HUDEP-2 (cell line): ENCODE measurements at regions not wholly inside any gene's neighbourhood (a gene's known extent, or its start where the extent isn't known, plus 50 kb on each side); places are given as distances from the start of the nearest gene placed in this dataset.

Source experiments
- DNase-seq, 76 experiments: peaks; one replicate each; lab custom pipeline; 2025; ENCODE audit not compliant: unreplicated experiment in 76 of 76; lab: John Stamatoyannopoulos, UW

DNA sequence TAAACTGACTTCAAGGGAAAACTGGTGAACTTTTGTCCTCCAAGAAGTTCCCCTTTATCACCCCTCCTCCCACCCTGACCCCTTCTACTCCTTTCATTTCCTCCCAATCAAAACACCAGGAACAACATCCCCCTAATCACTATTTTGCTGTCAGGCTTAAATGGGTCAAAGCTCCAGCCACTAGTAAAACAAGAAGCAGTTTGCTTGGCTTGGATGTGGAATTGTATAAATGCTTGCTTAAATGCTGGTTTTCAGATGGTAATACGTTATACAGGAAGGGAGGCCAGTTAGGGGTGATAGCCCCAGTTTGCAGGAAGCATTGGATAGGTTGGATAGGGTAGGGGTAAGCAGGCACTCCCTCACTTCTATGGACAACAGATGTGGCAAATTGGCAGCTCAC is 473.6 kb downstream of the AGTPBP1 start:
- DNase-seq: no peak

DNA sequence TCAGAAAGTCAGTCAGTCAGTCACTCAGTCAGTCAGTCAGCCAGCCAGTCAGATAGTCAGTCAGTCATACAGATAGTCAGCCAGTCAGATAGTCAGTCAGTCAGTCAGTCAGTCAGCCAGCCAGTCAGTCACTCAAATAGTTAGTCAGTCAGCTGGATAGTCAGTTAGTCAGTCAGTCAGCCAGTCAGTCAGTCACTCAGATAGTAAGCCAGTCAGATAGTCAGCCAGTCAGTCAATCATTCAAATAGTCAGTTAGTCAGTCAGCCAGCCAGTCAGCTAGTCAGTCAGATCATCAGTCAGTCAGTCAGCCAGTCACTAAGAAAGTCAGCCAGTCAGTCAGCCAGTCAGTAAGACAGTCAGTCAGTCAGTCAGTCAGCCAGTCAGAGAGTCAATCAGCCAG is 477.1 kb downstream of the AGTPBP1 start:
- DNase-seq: no peak

DNA sequence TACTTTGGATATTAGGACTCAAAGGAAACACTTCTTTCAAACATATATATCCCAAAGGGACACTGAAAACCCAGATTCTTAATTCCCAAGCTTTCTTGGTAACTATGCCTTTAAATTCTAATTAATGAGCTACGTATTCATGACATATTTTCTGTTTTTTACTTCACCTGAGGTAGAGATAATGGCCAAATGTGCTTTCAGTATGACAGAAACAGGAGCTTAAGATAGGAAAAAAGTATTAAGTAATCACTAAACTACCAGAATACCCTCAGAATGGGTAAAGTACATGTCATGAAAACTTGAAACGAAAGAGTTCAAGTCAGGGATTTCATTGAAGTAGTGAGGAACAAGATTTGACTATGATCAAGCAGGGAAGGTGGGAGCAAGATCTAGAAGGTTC is 478.5 kb downstream of the AGTPBP1 start:
- DNase-seq: no peak

DNA sequence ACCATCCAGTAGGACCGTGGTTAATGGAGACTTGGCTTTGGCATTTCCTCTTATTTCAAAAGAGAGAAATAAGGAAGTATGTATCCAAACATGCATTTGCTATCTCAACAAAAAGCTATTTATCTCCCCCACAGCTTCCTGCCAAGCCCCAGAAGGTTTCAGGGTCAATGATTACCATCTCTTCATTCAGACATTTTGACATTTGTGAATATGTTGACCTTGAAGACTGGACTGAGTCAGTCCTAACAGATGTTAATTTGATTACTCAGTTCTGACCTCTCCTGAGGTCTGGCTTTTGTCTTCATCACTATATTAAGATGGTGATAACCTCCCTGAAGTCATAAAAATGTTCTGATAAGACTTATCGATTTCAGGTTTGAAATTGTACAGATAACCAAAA is 479.4 kb downstream of the AGTPBP1 start:
- DNase-seq: no peak

DNA sequence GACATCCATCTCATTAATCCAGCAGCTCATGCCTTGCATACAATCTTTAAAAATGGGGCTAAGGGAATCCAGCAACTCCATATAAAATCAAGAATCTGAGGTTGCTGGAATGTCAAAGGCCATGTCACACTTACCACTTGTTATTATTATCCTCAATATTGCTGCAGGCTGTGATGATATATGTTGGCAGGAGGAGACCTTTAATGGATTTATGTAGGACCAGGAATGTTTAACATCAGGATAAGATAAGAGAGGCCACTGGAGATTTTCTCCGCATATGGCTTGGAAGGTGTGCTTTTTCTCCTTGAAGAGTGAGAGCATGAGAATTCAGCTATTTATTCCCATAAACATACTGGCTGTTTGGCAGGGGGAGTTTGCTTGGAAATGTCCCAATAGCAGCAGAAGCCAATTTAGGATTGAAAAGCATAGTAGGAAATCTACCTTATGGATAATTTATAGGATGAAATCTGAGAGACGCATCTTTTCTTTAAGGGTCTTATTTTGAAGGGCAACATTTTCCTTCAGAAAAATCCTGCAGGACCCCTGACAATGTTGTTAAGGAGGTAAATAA is 481.4 kb downstream of the AGTPBP1 start:
- no peak for DNase-seq

DNA sequence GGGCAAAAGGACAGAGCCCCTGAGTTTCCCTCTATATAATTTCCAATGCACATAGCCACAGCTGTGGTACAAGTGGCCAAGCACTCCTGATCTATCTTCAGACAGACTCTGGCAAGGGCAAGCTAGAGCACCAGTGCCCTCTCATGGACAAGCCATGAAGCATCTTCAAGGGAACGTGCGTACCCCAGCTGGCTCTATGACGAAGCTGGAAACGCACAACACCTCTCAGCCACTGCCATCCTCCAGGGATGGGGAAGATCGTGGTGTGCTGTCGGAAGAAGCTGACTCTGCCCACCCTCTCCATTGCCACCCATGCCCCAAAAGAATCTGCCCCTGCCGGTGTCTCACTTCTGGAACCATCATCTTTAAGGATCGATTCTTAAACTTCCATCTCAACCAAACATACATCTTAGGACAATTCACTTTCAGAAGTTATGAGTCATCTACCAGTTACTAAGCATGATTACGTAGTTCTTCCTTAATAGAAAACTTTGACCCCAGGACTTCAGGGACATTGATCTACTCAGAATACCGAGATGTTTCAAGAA is 482.9 kb downstream of the AGTPBP1 start:
- peak in 44 of 76 experiments; percentile 1 to 55 (median 18) for DNase-seq

DNA sequence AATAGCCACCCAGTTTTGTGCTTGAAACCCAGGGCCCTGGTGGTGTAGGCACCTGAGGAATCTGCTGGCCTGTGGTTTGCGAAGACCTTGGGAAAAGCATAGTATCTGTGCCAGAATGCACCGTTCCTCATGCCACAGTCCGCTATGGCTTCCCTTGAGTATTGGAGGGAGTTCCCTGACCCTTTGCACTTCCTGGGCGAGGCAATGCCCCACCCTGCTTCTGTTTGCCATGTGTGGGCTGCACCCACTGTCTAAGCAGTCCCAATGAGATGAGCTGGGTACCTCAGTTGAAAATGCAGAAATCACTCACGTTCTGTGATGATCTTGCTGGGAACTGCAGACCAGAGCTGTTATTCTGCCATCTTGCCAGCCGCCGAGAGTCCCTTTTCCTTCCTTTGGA is 483.5 kb downstream of the AGTPBP1 start:
- DNase-seq: no peak

DNA sequence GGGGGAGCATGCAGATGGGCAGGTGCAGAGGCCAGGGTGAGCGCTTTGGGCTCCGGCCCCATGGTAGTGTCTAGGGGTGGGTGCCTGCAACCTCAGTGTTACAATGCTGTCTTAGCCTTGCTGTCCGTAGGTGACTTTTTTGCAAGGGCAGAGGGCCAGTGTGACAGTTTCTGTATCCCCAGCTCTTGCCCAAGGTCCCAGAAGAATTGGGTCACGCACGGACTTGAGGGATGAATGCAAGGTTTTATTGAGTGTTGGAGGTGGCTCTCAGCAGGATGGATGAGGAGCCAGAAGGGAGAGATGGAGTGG is 492.5 kb downstream of the AGTPBP1 start:
- DNase-seq: no peak

DNA sequence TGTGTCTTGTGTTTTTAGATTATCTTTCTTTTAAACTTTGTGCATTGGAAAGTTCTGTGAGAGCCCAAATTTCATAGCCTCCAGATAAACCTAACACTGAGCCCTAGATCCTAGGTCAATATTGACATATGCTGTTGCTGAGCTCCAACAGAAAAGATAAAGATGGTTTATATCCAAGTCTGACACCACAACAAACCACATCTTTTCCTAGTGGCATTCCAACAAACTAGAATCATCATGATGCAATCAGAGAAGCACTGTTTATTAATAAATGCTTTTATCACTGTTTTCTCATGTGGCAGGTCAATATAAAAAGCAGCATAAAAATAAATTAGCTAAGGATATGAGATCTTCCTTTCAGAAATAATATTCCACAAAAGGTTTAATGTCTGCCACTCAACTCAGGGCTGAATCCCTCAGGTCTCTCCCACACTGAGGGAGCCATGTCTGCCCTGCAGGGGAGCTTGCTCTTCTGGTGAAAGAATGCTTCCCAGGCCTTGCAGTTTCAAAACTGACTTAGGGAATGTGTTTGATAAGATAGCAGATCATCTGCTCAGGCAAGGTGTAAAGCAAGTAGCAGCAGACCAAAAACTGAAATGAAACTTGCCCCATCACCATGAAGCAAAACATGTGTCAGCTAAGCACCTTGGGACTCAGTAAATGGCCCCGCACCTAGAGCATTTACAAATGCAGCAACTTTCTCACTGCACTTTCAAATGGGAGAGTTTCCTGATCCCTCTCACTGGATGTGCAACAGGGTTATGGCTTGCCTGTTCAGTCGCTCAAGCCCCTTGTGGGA is 493.0 kb downstream of the AGTPBP1 start:
- no peak for DNase-seq

DNA sequence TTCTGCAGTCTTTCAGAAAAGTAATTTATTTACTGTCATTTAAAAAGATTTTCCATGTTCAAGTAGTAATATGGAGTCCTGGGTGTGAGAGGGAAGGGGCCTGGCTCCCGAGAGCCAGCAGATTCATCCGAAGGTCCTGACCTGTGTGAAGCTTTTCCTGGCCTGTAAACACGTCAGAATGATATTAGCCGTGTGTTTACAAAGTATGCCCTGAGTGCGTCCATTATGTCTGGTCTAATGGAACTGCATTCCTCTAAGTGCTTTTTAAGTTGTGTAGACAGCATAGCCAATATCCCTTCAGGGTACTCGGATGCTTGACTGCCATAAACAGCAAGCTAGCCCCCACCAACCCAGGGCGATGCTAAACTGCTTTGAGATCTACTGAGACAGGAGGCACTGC is 495.2 kb downstream of the AGTPBP1 start:
- DNase-seq: no peak

DNA sequence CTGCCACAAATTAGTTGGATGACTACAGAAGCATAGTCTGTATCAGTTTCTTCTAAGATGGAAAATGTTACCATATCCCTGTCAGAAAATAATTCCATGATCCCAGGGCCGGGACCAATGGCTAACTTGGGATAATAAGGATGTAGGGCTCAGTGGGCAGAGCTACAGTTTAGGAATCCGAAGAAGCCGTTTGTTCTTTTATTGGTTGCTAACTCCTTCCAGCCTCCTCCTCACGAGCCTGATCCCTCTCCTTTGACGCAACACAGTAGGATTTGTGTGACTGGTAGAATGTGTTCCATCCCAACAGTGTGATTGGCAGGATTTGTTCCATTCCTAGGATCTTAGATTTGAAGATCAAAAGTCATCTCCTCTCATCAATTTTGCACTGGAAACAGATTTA is 496.9 kb downstream of the AGTPBP1 start:
- no peak for DNase-seq

DNA sequence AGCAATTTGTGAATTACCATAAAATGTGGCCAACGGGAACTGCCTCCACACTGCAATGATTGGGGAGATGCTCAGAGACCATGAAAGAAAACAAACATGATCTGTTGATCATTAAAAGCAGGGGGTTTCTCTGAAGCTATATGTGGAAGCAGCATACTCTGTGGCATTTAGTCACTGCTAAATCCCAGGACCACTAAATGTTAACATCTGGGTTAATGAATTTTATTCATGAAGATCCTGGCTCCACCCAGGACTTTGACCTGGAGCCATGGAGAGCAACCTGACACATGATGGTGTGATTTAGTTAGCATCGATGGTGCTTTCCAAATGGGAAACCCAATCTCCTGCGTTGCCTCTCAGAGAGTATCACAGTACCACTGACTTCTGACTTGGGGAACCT is 497.8 kb downstream of the AGTPBP1 start:
- no peak for DNase-seq

DNA sequence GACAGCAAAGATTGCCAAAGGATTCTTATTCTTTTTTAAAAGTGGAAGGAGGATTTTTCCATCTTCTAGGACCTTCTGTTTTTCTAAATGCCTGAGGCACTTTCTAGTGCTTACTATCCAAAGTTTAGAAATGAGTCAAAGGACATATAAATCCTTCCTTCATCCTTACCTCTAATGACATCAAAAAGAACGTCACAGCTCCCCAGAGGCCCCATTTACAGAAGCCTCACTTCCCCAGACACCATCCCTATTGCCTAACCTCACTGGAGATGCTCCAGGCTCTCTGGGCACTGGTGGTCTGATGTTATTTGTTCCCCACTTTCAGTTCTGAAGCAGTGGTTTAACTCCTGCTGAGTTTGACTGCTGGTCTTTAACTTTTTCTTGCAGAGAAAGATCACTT is 504.3 kb downstream of the AGTPBP1 start:
- DNase-seq: no peak

DNA sequence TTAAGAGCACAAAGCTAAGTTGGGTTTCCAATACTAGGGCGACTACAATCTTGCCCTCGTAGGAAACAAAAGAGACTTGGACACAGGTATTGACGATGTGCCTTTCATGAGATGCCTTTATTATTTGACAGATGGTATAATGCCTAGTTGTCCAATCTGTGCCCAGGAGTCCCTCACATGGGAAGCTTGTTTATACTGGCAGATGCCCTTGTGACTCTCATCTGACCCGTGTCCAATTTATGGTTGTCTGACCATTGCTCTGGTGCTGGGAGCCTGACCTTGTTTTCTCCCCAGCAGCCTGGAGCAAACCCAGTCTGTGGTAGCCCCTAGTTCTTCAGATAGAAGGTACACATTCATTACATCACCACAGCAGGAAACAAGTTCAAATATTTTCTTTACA is 511.7 kb downstream of the AGTPBP1 start:
- DNase-seq: no peak

DNA sequence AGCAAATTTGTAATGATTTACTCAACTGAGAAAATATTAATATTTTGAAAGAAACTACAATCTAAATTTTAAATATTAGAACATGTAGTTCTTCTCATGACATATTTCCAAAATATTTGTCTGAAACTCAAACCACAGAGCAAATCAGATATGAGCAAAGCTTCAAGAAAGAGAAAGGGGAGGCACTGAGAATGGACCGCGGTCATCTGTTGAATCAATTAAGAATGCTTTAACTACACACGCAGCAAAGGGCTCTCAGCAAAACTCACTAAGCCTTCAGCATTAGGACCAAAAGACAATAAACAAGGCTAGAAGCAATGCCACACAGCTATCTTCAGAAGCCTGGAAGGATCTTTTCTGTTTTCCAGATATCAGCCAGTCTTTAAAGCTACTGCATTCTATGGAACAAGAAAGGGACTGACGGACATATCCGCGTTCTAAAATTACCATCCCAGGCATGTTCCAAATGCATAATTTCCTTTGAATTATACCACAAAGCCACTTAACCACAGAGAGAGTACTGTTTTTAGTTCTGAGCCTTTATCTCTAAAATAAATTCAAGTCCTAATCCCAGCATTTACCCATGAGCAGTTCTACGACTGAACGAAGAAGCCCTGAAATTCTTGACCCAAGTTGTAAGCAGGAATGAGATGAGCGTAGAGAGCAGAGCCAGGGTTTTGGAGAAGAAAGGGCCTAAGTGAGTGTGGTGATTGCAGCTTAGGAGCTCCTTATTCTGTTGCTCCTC is 513.5 kb downstream of the AGTPBP1 start:
- no peak for DNase-seq

DNA sequence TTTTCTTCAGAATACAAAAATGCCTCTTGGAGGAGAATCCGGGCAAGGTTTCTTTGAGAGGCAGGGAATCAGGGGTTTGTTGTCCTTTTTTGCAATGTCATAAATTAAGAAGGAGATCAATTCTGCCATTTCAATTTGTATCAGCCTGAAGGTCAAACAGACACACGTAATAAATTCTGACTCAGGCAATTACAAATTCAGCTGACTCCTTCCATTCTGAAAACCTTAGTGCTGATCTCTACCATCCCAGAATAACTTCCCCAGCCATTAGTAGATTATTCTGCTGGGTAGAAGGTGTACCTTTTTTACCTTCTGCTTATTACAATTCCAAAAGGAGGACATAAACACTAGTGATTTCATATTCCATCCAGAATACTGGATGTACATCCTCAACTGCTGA is 516.6 kb downstream of the AGTPBP1 start:
- no peak for DNase-seq

DNA sequence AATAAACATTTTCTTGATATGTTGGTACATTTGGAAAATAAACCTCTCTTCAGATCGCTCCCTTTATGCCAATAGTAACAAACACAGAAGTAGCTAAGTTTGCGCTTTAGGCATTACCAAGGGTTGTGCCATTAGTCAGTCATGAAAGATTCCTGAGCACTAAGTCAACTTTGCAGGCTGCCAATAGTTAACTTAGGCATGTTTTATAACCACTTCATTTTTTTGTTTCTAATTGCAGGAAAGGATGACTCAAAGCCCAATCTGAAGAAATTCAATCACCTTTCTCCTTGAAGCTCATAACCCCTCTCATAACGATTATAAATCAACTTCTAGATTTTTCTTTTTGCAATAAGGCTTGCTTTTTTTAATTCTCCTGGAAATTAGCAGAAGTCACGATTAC is 517.0 kb downstream of the AGTPBP1 start:
- no peak for DNase-seq

DNA sequence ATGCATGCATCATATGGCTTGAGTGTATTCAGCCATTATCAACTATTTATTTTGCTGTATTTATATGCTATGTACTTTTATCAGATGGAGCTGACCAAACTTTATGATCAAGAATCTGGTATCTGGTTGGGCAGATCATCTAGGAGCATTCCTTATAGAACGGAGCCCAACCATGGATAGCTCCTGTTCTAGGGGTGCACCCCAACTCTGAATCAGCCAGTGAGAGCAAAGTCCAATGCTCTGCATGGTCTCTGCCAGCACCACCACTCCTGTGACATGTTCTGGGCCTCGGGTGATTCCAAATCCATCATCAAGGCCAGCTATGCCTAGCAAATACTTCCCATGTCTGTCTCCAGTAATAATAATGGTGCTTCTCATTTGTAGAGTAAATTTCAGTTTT is 517.5 kb downstream of the AGTPBP1 start:
- no peak for DNase-seq

DNA sequence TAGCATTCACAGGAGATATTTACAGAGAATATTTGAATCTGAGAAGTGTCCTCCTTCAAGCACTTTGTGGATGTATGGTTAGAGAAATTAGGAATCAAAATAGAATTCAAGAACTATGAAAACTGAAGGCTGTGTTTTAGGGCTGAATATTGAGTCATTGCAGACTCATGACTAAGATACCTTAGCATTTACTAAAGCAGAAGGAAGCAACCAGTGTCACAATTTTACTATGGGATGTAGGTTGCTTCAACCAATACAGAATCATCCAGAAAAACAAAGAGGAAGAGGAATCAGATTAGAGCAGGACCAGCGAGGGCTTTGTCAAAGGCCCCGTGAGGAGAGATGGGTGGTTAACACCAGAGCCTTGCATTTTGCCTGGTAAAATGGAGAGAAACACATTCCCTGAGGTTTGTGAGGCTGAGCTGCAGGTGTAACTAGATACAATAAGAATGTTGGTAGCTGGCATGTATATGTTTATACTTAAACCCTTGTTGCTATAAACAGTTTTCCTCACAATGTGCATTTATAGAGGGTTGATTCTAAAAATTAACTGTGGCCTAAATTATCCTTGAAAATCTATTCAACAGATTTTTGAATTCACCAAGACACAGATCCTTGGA is 518.1 kb downstream of the AGTPBP1 start:
- no peak for DNase-seq

DNA sequence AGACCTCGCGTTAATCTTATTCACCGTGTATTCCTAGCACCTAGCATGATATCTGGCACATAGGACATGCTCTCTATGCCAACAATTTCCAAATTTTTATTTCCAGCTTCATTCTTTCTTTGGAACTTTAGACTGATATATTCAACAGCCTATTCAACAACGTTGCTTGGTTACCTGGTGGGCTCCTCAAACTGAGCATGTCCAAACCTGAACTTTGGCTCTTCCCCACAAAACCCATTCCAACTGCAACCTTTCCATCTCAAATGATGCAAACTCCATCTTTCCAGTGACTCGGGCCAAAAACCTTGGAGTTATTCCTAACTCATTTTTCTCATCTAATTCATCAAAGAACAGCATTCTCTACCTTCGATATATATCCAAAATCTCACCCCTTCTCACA is 525.2 kb downstream of the AGTPBP1 start:
- DNase-seq: no peak

DNA sequence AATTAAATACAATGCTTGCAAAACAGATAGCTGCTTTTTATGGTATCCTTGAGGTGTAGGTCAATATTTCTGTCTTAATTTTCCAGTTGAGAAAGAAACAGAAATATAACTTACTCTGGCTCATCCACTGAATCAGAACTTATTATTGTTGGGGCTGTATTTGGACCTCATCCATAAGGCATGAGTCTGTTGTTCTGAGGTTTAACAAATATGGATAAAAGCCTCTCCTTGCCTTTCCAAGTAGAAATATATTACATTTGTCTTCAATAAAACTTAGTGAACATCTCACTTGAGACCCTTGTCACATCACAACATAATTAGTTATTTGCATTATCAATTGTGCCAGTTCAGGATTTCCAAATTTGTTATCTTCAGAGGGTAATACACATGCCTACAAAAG is 525.8 kb downstream of the AGTPBP1 start:
- DNase-seq: no peak
